ENCODE measurements at regions not wholly inside any gene's neighbourhood (a gene's known extent, or its start where the extent isn't known, plus 50 kb on each side); places are given as distances from the start of the nearest gene placed in this dataset.

DNA sequence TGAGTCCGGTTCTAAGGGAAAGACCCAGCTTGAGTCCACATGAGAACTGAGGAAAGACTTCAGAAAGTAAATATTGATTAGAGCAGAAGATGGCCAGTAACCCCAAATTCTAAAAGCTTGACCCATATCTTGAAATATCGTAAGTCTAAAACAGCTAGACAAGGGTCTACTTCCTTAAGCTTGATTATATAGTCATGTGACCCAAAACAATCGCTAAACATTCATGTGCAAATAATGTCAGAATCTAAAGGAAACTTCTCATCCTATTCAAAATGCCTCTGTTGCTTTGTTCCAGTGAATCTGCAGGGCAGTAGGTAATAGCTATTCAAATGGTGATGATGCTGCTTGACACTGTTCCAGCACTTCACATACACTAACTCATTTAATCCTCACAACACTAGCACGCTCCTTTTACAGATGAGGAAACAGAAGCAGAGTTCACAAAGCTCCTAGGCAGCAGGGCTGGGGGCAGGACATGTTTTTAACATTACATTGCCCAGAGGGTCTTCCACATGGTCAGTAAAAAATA is 52.6 kb downstream of the TCF20 start:
- H3K4me1 ChIP-seq (ENCODE audit: insufficient read depth, low read length, poor library complexity, severe bottlenecking), result no peaks in the 10 kb centered on the region
- TF ChIP-seq EZH2phosphoT487 (IDR thresholded peaks at IDR 0.05; ENCODE audit: borderline replicate concordance), result no peak
- TF ChIP-seq, protein P1, sequence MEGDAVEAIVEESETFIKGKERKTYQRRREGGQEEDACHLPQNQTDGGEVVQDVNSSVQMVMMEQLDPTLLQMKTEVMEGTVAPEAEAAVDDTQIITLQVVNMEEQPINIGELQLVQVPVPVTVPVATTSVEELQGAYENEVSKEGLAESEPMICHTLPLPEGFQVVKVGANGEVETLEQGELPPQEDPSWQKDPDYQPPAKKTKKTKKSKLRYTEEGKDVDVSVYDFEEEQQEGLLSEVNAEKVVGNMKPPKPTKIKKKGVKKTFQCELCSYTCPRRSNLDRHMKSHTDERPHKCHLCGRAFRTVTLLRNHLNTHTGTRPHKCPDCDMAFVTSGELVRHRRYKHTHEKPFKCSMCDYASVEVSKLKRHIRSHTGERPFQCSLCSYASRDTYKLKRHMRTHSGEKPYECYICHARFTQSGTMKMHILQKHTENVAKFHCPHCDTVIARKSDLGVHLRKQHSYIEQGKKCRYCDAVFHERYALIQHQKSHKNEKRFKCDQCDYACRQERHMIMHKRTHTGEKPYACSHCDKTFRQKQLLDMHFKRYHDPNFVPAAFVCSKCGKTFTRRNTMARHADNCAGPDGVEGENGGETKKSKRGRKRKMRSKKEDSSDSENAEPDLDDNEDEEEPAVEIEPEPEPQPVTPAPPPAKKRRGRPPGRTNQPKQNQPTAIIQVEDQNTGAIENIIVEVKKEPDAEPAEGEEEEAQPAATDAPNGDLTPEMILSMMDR (conservative IDR thresholded peaks at IDR 0.05; ENCODE audit: low read length), result no peak
- H3F3A ChIP-seq (ENCODE audit: low read depth), result no peaks in the 10 kb centered on the region
- H4K20me1 ChIP-seq (ENCODE audit: insufficient read depth, low read length, poor library complexity, severe bottlenecking), result peaks cover 46% of the 10 kb centered on the region
- H3K9me2 ChIP-seq (replicated peaks; ENCODE audit: low read depth, low read length), result no peaks in the 10 kb centered on the region
- no peak overlapping the region for H3K4me3 ChIP-seq (ENCODE audit: low read length, poor library complexity, severe bottlenecking)
- no peaks in the 10 kb centered on the region for H3K27me3 ChIP-seq (ENCODE audit: insufficient read depth, low read length, poor library complexity, severe bottlenecking)
- no peaks in the 10 kb centered on the region for H3K9me3 ChIP-seq (ENCODE audit: insufficient read depth, low read depth, low read length)
- peaks cover 25% of the 10 kb centered on the region; the same call in 1 of the 2 replicates for H3K36me3 ChIP-seq (ENCODE audit: insufficient read depth, low read length)
- peaks cover 66% of the 10 kb centered on the region for H3K79me2 ChIP-seq (ENCODE audit: insufficient read depth, low read length)
- no peak overlapping the region for H3K9ac ChIP-seq (ENCODE audit: low read depth, low read length, poor library complexity, severe bottlenecking)
- no peak overlapping the region for H3K4me2 ChIP-seq (ENCODE audit: low read depth, low read length, poor library complexity, severe bottlenecking)
- no peak overlapping the region for H2AFZ ChIP-seq (ENCODE audit: low read length)

DNA sequence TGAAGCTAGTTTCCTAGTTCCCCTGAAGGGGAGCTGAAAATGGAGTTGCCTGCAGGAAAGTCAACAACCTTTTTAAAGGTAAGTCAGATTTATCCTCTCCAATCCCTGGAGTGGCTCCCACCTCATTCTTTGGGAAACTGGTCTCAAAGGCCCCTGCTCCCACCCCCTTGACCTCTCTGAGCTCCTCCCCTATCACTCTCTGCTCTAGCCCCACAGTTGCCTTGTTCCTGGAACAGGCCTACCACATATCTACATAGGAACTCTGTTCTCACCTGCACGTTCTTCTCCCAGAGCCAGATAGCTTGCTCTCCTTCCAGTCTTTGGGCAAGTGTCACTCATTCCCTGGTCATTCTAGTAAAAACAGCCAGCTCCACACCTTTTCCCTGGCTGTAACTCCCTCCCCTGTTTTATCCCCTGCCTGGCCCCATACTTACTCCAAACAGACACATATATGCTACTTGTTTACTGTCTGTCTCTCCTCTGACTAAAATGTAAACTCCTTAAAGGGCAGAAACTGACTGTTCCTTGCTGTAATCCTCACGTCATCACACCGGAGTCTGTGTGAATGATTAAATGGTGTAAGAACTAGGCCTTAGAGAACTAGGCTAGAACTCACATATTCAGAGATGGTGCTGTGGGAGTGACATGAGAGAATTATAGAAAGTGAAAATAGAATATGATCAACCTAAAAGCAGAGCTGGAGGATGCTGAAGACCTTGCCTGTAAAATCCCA is 53.3 kb downstream of the TCF20 start:
- Histone ChIP-seq H3F3A (ENCODE audit: low read depth) (no peaks in the 10 kb centered on the region), H3K9me2 (replicated peaks; ENCODE audit: low read depth, low read length) (no peaks in the 10 kb centered on the region), H3K9me3 (ENCODE audit: insufficient read depth, low read depth, low read length) (no peaks in the 10 kb centered on the region), H3K4me3 (ENCODE audit: low read length, poor library complexity, severe bottlenecking) (no peak overlapping the region), H2AFZ (ENCODE audit: low read length) (no peak overlapping the region), H3K79me2 (ENCODE audit: insufficient read depth, low read length) (peaks cover 60% of the 10 kb centered on the region), H3K4me2 (ENCODE audit: low read depth, low read length, poor library complexity, severe bottlenecking) (no peak overlapping the region), H3K9ac (ENCODE audit: low read depth, low read length, poor library complexity, severe bottlenecking) (no peak overlapping the region), H3K36me3 (ENCODE audit: insufficient read depth, low read length) (peaks cover 31% of the 10 kb centered on the region; the same call in 1 of the 2 replicates), H3K4me1 (ENCODE audit: insufficient read depth, low read length, poor library complexity, severe bottlenecking) (no peaks in the 10 kb centered on the region), H4K20me1 (ENCODE audit: insufficient read depth, low read length, poor library complexity, severe bottlenecking) (peaks cover 39% of the 10 kb centered on the region), H3K27me3 (ENCODE audit: insufficient read depth, low read length, poor library complexity, severe bottlenecking) (no peaks in the 10 kb centered on the region)
- TF ChIP-seq, protein P1 (conservative IDR thresholded peaks at IDR 0.05; ENCODE audit: low read length), result no peak
- no peak for TF ChIP-seq EZH2phosphoT487 (IDR thresholded peaks at IDR 0.05; ENCODE audit: borderline replicate concordance)

DNA sequence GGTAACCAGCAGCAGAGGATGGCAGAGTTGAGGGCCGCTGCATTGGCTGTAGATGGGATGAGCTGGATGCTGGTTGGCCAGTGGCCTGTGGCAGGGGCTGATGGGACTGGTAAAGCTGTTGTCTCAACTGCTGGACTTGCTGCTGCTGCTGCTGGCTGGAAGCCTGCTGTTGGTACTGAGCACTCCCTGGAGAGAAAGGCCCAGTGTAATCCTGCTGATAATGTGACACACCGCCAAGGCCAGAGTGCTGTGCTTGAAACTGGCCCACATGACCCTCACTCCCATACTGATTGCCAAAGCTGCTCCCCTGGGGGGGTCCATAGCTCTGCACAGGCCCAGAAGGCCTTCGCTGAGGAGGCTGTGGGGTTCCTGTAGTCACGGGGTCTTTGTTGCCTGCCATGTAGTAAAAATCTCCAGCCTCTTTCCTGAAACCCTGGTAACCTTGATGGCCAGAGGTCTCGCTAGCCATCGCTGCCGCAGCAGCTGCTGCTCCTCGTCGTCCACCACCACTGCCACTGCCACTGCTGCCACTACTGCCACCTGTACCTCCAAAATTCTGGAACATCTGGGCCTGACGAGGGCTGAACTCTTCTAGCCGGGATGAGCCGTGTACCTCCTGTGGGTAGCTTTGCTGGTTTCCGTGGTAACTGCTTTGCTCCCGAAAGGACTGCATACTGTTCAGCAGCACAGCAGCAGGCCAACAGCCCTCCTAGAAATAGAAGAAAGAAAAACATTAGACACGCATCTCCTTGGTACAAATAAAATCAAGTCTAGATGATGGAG is 55.6 kb downstream of the TCF20 start:
- Histone ChIP-seq H3K36me3 (ENCODE audit: insufficient read depth, low read length) (peaks cover 54% of the 10 kb centered on the region), H3F3A (ENCODE audit: low read depth) (no peaks in the 10 kb centered on the region), H4K20me1 (ENCODE audit: insufficient read depth, low read length, poor library complexity, severe bottlenecking) (peaks cover 32% of the 10 kb centered on the region), H3K4me3 (ENCODE audit: low read length, poor library complexity, severe bottlenecking) (no peak overlapping the region), H2AFZ (ENCODE audit: low read length) (no peak overlapping the region), H3K9me3 (ENCODE audit: insufficient read depth, low read depth, low read length) (no peaks in the 10 kb centered on the region), H3K27me3 (ENCODE audit: insufficient read depth, low read length, poor library complexity, severe bottlenecking) (no peaks in the 10 kb centered on the region), H3K4me1 (ENCODE audit: insufficient read depth, low read length, poor library complexity, severe bottlenecking) (no peaks in the 10 kb centered on the region), H3K9me2 (replicated peaks; ENCODE audit: low read depth, low read length) (no peaks in the 10 kb centered on the region), H3K4me2 (ENCODE audit: low read depth, low read length, poor library complexity, severe bottlenecking) (no peak overlapping the region), H3K9ac (ENCODE audit: low read depth, low read length, poor library complexity, severe bottlenecking) (no peak overlapping the region), H3K79me2 (ENCODE audit: insufficient read depth, low read length) (peaks cover 46% of the 10 kb centered on the region)
- TF ChIP-seq EZH2phosphoT487 (IDR thresholded peaks at IDR 0.05; ENCODE audit: borderline replicate concordance), result no peak
- TF ChIP-seq, protein P1 (conservative IDR thresholded peaks at IDR 0.05; ENCODE audit: low read length), result no peak
